Skeletal muscle tissue (tissue), 3 donors: ENCODE measurements at regions not wholly inside any gene's neighbourhood (a gene's known extent, or its start where the extent isn't known, plus 50 kb on each side); places are given as distances from the start of the nearest gene placed in this dataset.

ENCODE experiments used
- H3K27ac ChIP-seq: one replicate; pipeline ENCODE4 v1.7.0; 2013; ENCODE audit warnings: mild to moderate bottlenecking, low read depth, low read length, inconsistent platforms
- H3K27me3 ChIP-seq, 3 donors: one replicate each; pipeline ENCODE4 v1.7.0; 2013; ENCODE audit warnings: low read length in 3 of 3; ENCODE audit not compliant: control insufficient read depth in 3 of 3, insufficient read depth in 3 of 3
- H3K36me3 ChIP-seq, 3 donors: one replicate each; pipeline ENCODE4 v1.7.0; 2013; ENCODE audit warnings: low read length in 3 of 3; ENCODE audit not compliant: control insufficient read depth in 3 of 3, insufficient read depth in 3 of 3
- H3K4me1 ChIP-seq, 3 donors: one replicate each; pipeline ENCODE4 v1.7.0; 2013; ENCODE audit warnings: low read length in 3 of 3, mild to moderate bottlenecking in 3 of 3; ENCODE audit not compliant: control insufficient read depth in 3 of 3, insufficient read depth in 3 of 3
- H3K4me3 ChIP-seq, 3 donors: one replicate each; pipeline ENCODE4 v1.7.0; 2013; ENCODE audit warnings: low read length in 3 of 3
- H3K9ac ChIP-seq, 3 donors: one replicate each; pipeline ENCODE4 v1.7.0; 2013; ENCODE audit warnings: low read length in 3 of 3, mild to moderate bottlenecking in 3 of 3, moderate library complexity in 2 of 3, low read depth in 1 of 3
- H3K9me3 ChIP-seq, 3 donors: one replicate each; pipeline ENCODE4 v1.7.0; 2013; ENCODE audit warnings: low read length in 3 of 3; ENCODE audit not compliant: control insufficient read depth in 3 of 3
- donor health status: Osteomylitis.

DNA sequence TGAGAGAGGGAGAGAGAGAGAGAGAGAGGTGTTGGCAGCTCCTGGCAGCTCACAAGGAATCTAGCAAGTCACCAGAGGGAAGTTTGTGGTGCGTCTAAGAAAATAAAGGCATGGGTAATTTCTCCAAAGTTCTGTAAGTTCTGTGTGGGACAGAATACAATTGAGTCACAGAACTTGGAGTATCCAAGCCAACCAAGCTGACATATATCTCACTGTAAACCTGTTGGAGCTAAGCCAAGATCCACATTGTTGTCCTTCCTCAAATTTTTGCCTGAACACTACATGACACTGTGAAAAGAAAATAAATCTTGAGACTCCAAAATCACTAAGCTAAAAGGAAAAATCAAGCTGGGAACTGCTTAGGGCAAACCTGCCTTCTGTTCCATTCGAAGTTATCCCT, 436.7 kb downstream of the MEI4 start:
- no peak overlapping the region for H3K4me3 ChIP-seq
- no peak overlapping the region for H3K9ac ChIP-seq
- H3K4me1 ChIP-seq: no peaks in the 10 kb centered on the region
- H3K27me3 ChIP-seq: no peaks in the 10 kb centered on the region
- no peaks in the 10 kb centered on the region for H3K9me3 ChIP-seq
- no peaks in the 10 kb centered on the region for H3K36me3 ChIP-seq
- no peak overlapping the region for H3K27ac ChIP-seq

- Histone ChIP-seq H3K4me1 (no peaks in the 10 kb centered on the region), H3K9ac (no peak overlapping the region), H3K9me3 (no peaks in the 10 kb centered on the region)
These were observed 441.1 kb downstream of the MEI4 start for GRCh38 chr6:78093906-78094305.

GRCh38 chr6:78101387-78101786, 448.5 kb downstream of the MEI4 start:
- no peaks in the 10 kb centered on the region for H3K36me3 ChIP-seq
- no peak overlapping the region for H3K4me3 ChIP-seq
- H3K27me3 ChIP-seq: no peaks in the 10 kb centered on the region
- peaks cover 0 to 3% (median 0%) of the 10 kb centered on the region in 3 donors for H3K9me3 ChIP-seq
- H3K27ac ChIP-seq: no peak overlapping the region
- no peak overlapping the region for H3K9ac ChIP-seq
- H3K4me1 ChIP-seq: no peaks in the 10 kb centered on the region

More at GRCh38 chr6:78093906-78094305, 441.1 kb downstream of the MEI4 start:
- Histone ChIP-seq H3K27me3 (no peaks in the 10 kb centered on the region), H3K36me3 (no peaks in the 10 kb centered on the region), H3K4me3 (no peak overlapping the region), H3K27ac (no peak overlapping the region)

DNA sequence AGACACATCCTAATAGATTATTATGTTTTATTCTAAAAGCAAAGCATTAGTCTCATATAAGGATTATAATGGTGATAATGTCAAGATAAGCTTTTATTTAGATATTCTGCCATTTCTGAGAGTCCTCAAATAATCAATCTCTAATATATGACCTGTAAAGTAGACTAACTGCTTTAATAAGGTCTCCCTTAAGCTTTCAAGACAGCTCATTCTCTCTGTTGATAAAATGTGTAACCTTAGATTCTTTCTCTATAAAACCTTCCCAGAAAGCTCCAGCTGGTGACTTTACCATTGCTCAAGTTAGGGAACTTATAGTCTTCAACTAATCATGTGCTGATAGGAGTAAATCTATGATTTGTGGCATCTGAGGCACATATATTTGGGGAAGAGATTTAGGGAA, 457.8 kb downstream of the MEI4 start:
- Histone ChIP-seq H3K4me3 (no peak overlapping the region), H3K4me1 (no peaks in the 10 kb centered on the region), H3K9ac (no peak overlapping the region), H3K9me3 (no peaks in the 10 kb centered on the region), H3K27ac (no peak overlapping the region), H3K27me3 (no peaks in the 10 kb centered on the region), H3K36me3 (no peaks in the 10 kb centered on the region)

- no peak overlapping the region for H3K9ac ChIP-seq
- no peaks in the 10 kb centered on the region for H3K4me1 ChIP-seq
- H3K36me3 ChIP-seq: no peaks in the 10 kb centered on the region
- no peaks in the 10 kb centered on the region for H3K9me3 ChIP-seq
- no peak overlapping the region for H3K4me3 ChIP-seq
- no peak overlapping the region for H3K27ac ChIP-seq
- no peaks in the 10 kb centered on the region for H3K27me3 ChIP-seq
These were observed 465.1 kb downstream of the MEI4 start for GRCh38 chr6:78117966-78118365.

DNA sequence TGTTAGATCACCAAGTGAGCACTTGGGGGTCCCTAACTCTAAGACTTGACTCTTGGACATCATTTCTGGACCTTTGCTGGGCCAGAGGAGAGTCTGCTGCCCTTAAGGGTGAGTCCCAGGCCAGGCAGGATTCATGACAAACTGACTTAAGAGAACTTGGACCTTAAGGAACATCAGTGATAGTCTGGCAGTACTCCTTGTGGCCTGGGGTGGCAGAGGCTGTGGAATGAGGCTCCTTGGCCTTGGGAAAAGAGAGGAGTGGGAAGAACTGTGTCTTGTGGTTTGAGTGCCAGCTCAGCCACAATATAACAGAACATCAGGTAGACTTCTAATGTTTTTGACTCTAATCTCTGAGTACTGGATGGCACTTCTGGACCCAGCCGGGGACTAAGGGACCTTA, 478.7 kb downstream of the MEI4 start:
- Histone ChIP-seq H3K27ac (no peak overlapping the region), H3K4me1 (no peaks in the 10 kb centered on the region), H3K4me3 (no peak overlapping the region), H3K9ac (no peak overlapping the region), H3K9me3 (no peaks in the 10 kb centered on the region), H3K36me3 (no peaks in the 10 kb centered on the region), H3K27me3 (no peaks in the 10 kb centered on the region)

GRCh38 chr6:78132671-78133410, 480.0 kb downstream of the MEI4 start:
- Histone ChIP-seq H3K4me1 (no peaks in the 10 kb centered on the region), H3K27ac (no peak overlapping the region), H3K9me3 (no peaks in the 10 kb centered on the region), H3K9ac (no peak overlapping the region), H3K27me3 (no peaks in the 10 kb centered on the region), H3K36me3 (no peaks in the 10 kb centered on the region), H3K4me3 (no peak overlapping the region)

DNA sequence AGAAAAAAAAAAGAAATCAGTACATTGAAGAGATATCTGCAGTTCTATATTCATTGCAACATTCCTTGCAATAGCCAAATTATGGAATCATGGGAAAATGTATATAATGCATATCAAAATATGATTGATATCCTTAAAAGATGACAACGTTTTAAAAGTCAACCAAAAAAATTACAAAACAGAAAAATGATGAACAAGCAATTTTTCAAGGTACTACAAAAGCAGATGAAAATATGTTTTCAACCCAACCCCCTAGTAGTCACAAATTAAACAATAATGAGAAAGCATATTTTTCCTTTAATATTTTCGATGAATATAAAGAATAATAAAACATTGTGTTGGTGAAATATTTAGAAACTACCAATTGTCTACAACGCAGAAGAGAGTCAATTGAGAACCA, 497.6 kb downstream of the MEI4 start:
- no peak overlapping the region for H3K9ac ChIP-seq
- no peaks in the 10 kb centered on the region for H3K4me1 ChIP-seq
- H3K4me3 ChIP-seq: no peak overlapping the region
- peaks cover 0 to 2% (median 2%) of the 10 kb centered on the region in 3 donors for H3K9me3 ChIP-seq
- no peaks in the 10 kb centered on the region for H3K27me3 ChIP-seq
- no peaks in the 10 kb centered on the region for H3K36me3 ChIP-seq
- H3K27ac ChIP-seq: no peak overlapping the region

GRCh38 chr6:78153976-78154375, 501.1 kb downstream of the MEI4 start:
- H3K4me3 ChIP-seq: no peak overlapping the region
- H3K36me3 ChIP-seq: no peaks in the 10 kb centered on the region
- peaks cover 0 to 2% (median 0%) of the 10 kb centered on the region in 3 donors for H3K9me3 ChIP-seq
- no peak overlapping the region for H3K9ac ChIP-seq
- no peaks in the 10 kb centered on the region for H3K27me3 ChIP-seq
- no peak overlapping the region for H3K27ac ChIP-seq
- H3K4me1 ChIP-seq: no peaks in the 10 kb centered on the region

- Histone ChIP-seq H3K4me1 (no peaks in the 10 kb centered on the region), H3K36me3 (no peaks in the 10 kb centered on the region), H3K27me3 (no peaks in the 10 kb centered on the region)
These were observed 504.8 kb downstream of the MEI4 start for GRCh38 chr6:78157606-78158005.

More at GRCh38 chr6:78157606-78158005, 504.8 kb downstream of the MEI4 start:
- H3K9ac ChIP-seq: no peak overlapping the region
- H3K9me3 ChIP-seq: no peaks in the 10 kb centered on the region
- no peak overlapping the region for H3K4me3 ChIP-seq
- no peak overlapping the region for H3K27ac ChIP-seq
